ENCODE measurements at regions not wholly inside any gene's neighbourhood (a gene's known extent, or its start where the extent isn't known, plus 50 kb on each side); places are given as distances from the start of the nearest gene placed in this dataset.

- in situ Hi-C loops (cut with MboI; ENCODE audit: low pct_unique_long_range_greater_than_20kb, low sequenced_read_pairs, unreplicated experiment) = loop anchor here (25.0 kb wide), 1 partner anchor 332 kb away; the partner anchor contains the start of gene NME8
Observed at GRCh38 chr7:37504801-37505200, 56.1 kb upstream of the ELMO1 start.

GRCh38 chr7:37505750-37506353, 57.2 kb upstream of the ELMO1 start:
- no peak for DNase-seq (ENCODE audit: low spot score)
- TF ChIP-seq CTCF (IDR thresholded peaks at IDR 0.05; ENCODE audit: extremely low read depth, insufficient read depth, missing control alignments) = no peak
- in situ Hi-C loops (cut with MboI; ENCODE audit: low pct_unique_long_range_greater_than_20kb, low sequenced_read_pairs, unreplicated experiment) = loop anchor here (25.0 kb wide), 1 partner anchor 331 kb away; the partner anchor contains the start of gene NME8

More at GRCh38 chr7:37504801-37505200, 56.1 kb upstream of the ELMO1 start:
- TF ChIP-seq CTCF (IDR thresholded peaks at IDR 0.05; ENCODE audit: extremely low read depth, insufficient read depth, missing control alignments) = no peak
- no peak for DNase-seq (ENCODE audit: low spot score)

- DNase-seq (ENCODE audit: low spot score) = no peak
- no peak for TF ChIP-seq CTCF (IDR thresholded peaks at IDR 0.05; ENCODE audit: extremely low read depth, insufficient read depth, missing control alignments)
- in situ Hi-C loops (cut with MboI; ENCODE audit: low pct_unique_long_range_greater_than_20kb, low sequenced_read_pairs, unreplicated experiment) = loop anchor here (25.0 kb wide), 1 partner anchor 329 kb away; the partner anchor contains the start of gene NME8
Observed at GRCh38 chr7:37508118-37508517, 59.5 kb upstream of the ELMO1 start.

- in situ Hi-C loops (cut with MboI; ENCODE audit: low pct_unique_long_range_greater_than_20kb, low sequenced_read_pairs, unreplicated experiment) = loop anchor here (10.0 to 25.0 kb wide), 2 partner anchors 275 to 327 kb away; partner anchors contain the start of gene NME8
- DNase-seq (ENCODE audit: low spot score) = peak; percentile 34
- TF ChIP-seq CTCF (IDR thresholded peaks at IDR 0.05; ENCODE audit: extremely low read depth, insufficient read depth, missing control alignments) = peak; percentile 68
Observed at GRCh38 chr7:37510043-37510634, 61.5 kb upstream of the ELMO1 start.

GRCh38 chr7:37511915-37512314, 63.3 kb upstream of the ELMO1 start:
- TF ChIP-seq CTCF (IDR thresholded peaks at IDR 0.05; ENCODE audit: extremely low read depth, insufficient read depth, missing control alignments) = no peak
- in situ Hi-C loops (cut with MboI; ENCODE audit: low pct_unique_long_range_greater_than_20kb, low sequenced_read_pairs, unreplicated experiment) = loop anchor here (10.0 to 25.0 kb wide), 2 partner anchors 277 to 325 kb away; partner anchors contain the start of gene NME8

GRCh38 chr7:37514497-37514896, 65.8 kb upstream of the ELMO1 start:
- no peak for DNase-seq (ENCODE audit: low spot score)
- TF ChIP-seq CTCF (IDR thresholded peaks at IDR 0.05; ENCODE audit: extremely low read depth, insufficient read depth, missing control alignments) = no peak
- in situ Hi-C loops (cut with MboI; ENCODE audit: low pct_unique_long_range_greater_than_20kb, low sequenced_read_pairs, unreplicated experiment) = loop anchor here (10.0 to 25.0 kb wide), 2 partner anchors 280 to 323 kb away; partner anchors contain the start of gene NME8

More at GRCh38 chr7:37511915-37512314, 63.3 kb upstream of the ELMO1 start:
- no peak for DNase-seq (ENCODE audit: low spot score)

Measured in GM13977 (cell line).